ENCODE measurements at regions not wholly inside any gene's neighbourhood (a gene's known extent, or its start where the extent isn't known, plus 50 kb on each side); places are given as distances from the start of the nearest gene placed in this dataset.

- Histone ChIP-seq H3K27ac (ENCODE audit: low read depth, low read length, poor library complexity, severe bottlenecking) (no peak overlapping the region), H3K79me2 (ENCODE audit: insufficient read depth, low read depth, low read length) (no peaks in the 10 kb centered on the region), H3K4me2 (ENCODE audit: low read length) (peak overlapping the region; percentile 27), H2AFZ (ENCODE audit: low read length) (peak overlapping the region; percentile 47; the same call in 1 of the 2 replicates), H3K9me2 (ENCODE audit: insufficient read depth, low read length) (no peaks in the 10 kb centered on the region), H3K4me3 (ENCODE audit: low read depth, low read length, poor library complexity, severe bottlenecking) (no peak overlapping the region), H3K9me3 (ENCODE audit: low read length) (no peaks in the 10 kb centered on the region), H4K20me1 (ENCODE audit: insufficient read depth, low read length) (no peaks in the 10 kb centered on the region), H3K4me1 (ENCODE audit: insufficient read depth, low read length, poor library complexity, severe bottlenecking) (peaks cover 63% of the 10 kb centered on the region), H3K36me3 (ENCODE audit: insufficient read depth, low read length) (no peaks in the 10 kb centered on the region)
- CTCF ChIA-PET (ENCODE audit: unreplicated experiment) = interaction anchor here (1.0 kb wide), 1 partner anchor 46 kb away, joined by 3 read pairs; no protein-coding TSS in a partner anchor
- no TSS peak for BruUV-seq (replicated peaks)
- TF ChIP-seq CTCF (conservative IDR thresholded peaks at IDR 0.05; ENCODE audit: low read length) (no peak), EZH2phosphoT487 (IDR thresholded peaks at IDR 0.05; ENCODE audit: borderline replicate concordance, low read depth, low read length) (no peak)
- intact Hi-C loops (cut with micrococcal nuclease; ENCODE audit: unreplicated experiment) = loop anchor here (1.0 to 5.0 kb wide), 3 partner anchors 22 to 227 kb away; partner anchors contain the start of gene IRF2
- DNase-seq (ENCODE audit: low spot score) = no peak
- POLR2A ChIA-PET = interaction anchor here (0.8 to 5.9 kb wide), 14 partner anchors 9 to 514 kb away, joined by 3 to 34 read pairs (median 6); partner anchors contain the start of gene IRF2
Measured at GRCh38 chr4:184310881-184311709, 93.4 kb upstream of the ENPP6 start.

GRCh38 chr4:184310171-184310567, 92.5 kb upstream of the ENPP6 start:
- CTCF ChIA-PET (ENCODE audit: unreplicated experiment) = no interaction called here
- Histone ChIP-seq H2AFZ (ENCODE audit: low read length) (peak overlapping the region; percentile 47; the same call in 1 of the 2 replicates), H3K79me2 (ENCODE audit: insufficient read depth, low read depth, low read length) (no peaks in the 10 kb centered on the region), H3K4me2 (ENCODE audit: low read length) (peak overlapping the region; percentile 27), H3K9me2 (ENCODE audit: insufficient read depth, low read length) (no peaks in the 10 kb centered on the region), H3K4me1 (ENCODE audit: insufficient read depth, low read length, poor library complexity, severe bottlenecking) (peaks cover 56% of the 10 kb centered on the region), H3K36me3 (ENCODE audit: insufficient read depth, low read length) (no peaks in the 10 kb centered on the region), H3K9me3 (ENCODE audit: low read length) (peaks cover 4% of the 10 kb centered on the region; the same call in 1 of the 2 replicates), H4K20me1 (ENCODE audit: insufficient read depth, low read length) (no peaks in the 10 kb centered on the region), H3K27ac (ENCODE audit: low read depth, low read length, poor library complexity, severe bottlenecking) (no peak overlapping the region), H3K4me3 (ENCODE audit: low read depth, low read length, poor library complexity, severe bottlenecking) (no peak overlapping the region)
- intact Hi-C loops (cut with micrococcal nuclease; ENCODE audit: unreplicated experiment) = loop anchor here (1.0 to 5.0 kb wide), 3 partner anchors 21 to 228 kb away; partner anchors contain the start of gene IRF2
- peak; percentile 73 for DNase-seq (ENCODE audit: low spot score)
- POLR2A ChIA-PET = interaction anchor here (1.2 to 5.9 kb wide), 4 partner anchors 9 to 29 kb away, joined by 3 to 34 read pairs (median 12); no protein-coding TSS in a partner anchor
- no TSS peak for BruUV-seq (replicated peaks)
- TF ChIP-seq CTCF (conservative IDR thresholded peaks at IDR 0.05; ENCODE audit: low read length) (peak; percentile 76), EZH2phosphoT487 (IDR thresholded peaks at IDR 0.05; ENCODE audit: borderline replicate concordance, low read depth, low read length) (no peak)
